ENCODE measurements at regions not wholly inside any gene's neighbourhood (a gene's known extent, or its start where the extent isn't known, plus 50 kb on each side); places are given as distances from the start of the nearest gene placed in this dataset.

DNA sequence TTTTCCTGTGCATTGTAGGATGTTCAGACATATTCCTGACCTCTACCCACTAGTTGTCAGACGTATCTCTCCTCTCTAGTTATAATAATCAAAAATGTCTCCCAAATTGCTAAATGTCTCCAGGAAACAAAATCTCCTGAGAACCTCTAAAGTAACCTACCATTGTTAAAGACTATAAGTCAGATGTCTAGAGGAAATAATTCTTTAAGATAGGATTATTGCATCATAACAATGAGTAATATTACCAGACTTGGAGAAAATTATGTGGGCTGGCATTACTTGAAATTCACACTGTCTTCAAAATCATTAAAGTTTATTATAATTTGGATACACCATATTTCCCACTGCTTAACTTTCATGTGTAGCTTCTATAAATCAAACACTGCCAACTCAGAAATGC is 643.0 kb upstream of the ADGRL2 start:
- H3F3A ChIP-seq (ENCODE audit: insufficient read depth), result no peaks in the 10 kb centered on the region
- DNase-seq, result peak; percentile 3
- H3K36me3 ChIP-seq (ENCODE audit: low read depth), result no peaks in the 10 kb centered on the region
- TF ChIP-seq EZH2 (IDR thresholded peaks at IDR 0.05; ENCODE audit: insufficient read depth, poor library complexity, severe bottlenecking) (no peak), EZH2phosphoT487 (IDR thresholded peaks at IDR 0.05; ENCODE audit: insufficient read depth, low read depth) (no peak)
- H3K4me2 ChIP-seq (ENCODE audit: unreplicated experiment), result no peak overlapping the region
- H3K4me3 ChIP-seq, result no peak overlapping the region
- H3K27me3 ChIP-seq (replicated peaks; ENCODE audit: insufficient read depth), result no peaks in the 10 kb centered on the region
- H2AFZ ChIP-seq, result no peak overlapping the region
- no peaks in the 10 kb centered on the region for H3K9me2 ChIP-seq (ENCODE audit: insufficient read depth)
- H3K79me2 ChIP-seq (ENCODE audit: insufficient read depth), result no peaks in the 10 kb centered on the region
- H3K9me3 ChIP-seq (ENCODE audit: low read depth), result no peaks in the 10 kb centered on the region
- no peak overlapping the region for H3K27ac ChIP-seq
- in situ Hi-C loops (cut with MboI), result no loop called here
- WGBS, 2 experiments (ENCODE audit: low coverage in 1 of 2, low lambda C conversion rate in 2 of 2, missing lambda C conversion rate in 2 of 2), result 9 to 15% methylated on average over 1 of the region's 1 CpG
- no peak overlapping the region for H3K9ac ChIP-seq
- H3K4me1 ChIP-seq (ENCODE audit: insufficient read depth), result no peaks in the 10 kb centered on the region
- no peaks in the 10 kb centered on the region for H4K20me1 ChIP-seq (ENCODE audit: insufficient read depth)

DNA sequence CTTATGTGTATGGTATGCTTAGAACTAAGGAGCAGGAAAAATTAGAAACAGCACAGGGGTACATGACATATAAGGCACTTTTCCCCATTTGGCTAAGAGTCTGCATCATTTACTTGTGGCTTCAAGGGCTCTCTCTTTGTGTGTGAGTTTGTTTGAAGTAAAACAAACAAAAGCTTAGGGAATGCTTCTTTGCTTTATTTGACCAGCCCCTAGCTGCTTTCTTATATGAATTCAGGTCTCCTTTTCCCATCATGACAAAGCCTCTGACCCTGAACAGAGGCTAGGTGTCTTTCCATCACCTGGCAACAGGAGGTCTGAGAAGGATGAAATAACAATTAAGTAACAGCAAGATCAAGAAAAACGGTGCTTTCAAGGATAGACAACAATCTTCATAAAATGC is 643.8 kb upstream of the ADGRL2 start:
- no peaks in the 10 kb centered on the region for H3F3A ChIP-seq (ENCODE audit: insufficient read depth)
- H3K4me3 ChIP-seq, result no peak overlapping the region
- no peaks in the 10 kb centered on the region for H3K9me3 ChIP-seq (ENCODE audit: low read depth)
- H3K9me2 ChIP-seq (ENCODE audit: insufficient read depth), result no peaks in the 10 kb centered on the region
- no peaks in the 10 kb centered on the region for H3K4me1 ChIP-seq (ENCODE audit: insufficient read depth)
- H4K20me1 ChIP-seq (ENCODE audit: insufficient read depth), result no peaks in the 10 kb centered on the region
- H3K79me2 ChIP-seq (ENCODE audit: insufficient read depth), result no peaks in the 10 kb centered on the region
- in situ Hi-C loops (cut with MboI), result no loop called here
- DNase-seq, result no peak
- no peak overlapping the region for H2AFZ ChIP-seq
- H3K27me3 ChIP-seq (replicated peaks; ENCODE audit: insufficient read depth), result no peaks in the 10 kb centered on the region
- no peaks in the 10 kb centered on the region for H3K36me3 ChIP-seq (ENCODE audit: low read depth)
- no peak overlapping the region for H3K9ac ChIP-seq
- 11 to 14% methylated on average over 1 of the region's 1 CpG for WGBS, 2 experiments (ENCODE audit: low coverage in 1 of 2, low lambda C conversion rate in 2 of 2, missing lambda C conversion rate in 2 of 2)
- no peak for TF ChIP-seq EZH2 (IDR thresholded peaks at IDR 0.05; ENCODE audit: insufficient read depth, poor library complexity, severe bottlenecking)
- no peak for TF ChIP-seq EZH2phosphoT487 (IDR thresholded peaks at IDR 0.05; ENCODE audit: insufficient read depth, low read depth)
- H3K27ac ChIP-seq, result no peak overlapping the region
- H3K4me2 ChIP-seq (ENCODE audit: unreplicated experiment), result no peak overlapping the region

DNA sequence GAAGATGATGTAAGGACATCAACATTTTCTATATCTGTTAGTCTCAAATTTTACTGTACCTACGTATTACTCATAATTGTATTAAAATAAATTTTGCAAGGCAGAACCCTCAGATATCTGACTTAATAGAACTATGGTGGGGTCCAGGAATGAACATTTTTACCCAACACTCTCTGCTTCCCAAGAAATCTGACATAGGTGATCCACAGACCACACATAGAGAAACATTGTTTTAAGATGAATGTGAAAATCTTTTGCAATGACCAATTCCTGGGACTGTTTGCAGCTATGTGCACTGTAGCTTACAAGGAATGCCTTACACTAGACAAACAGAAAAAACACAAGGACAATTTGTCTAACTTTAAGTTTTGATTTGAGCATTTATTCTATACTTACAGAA is 645.6 kb upstream of the ADGRL2 start:
- no peaks in the 10 kb centered on the region for H3F3A ChIP-seq (ENCODE audit: insufficient read depth)
- no peak overlapping the region for H2AFZ ChIP-seq
- no peak overlapping the region for H3K4me3 ChIP-seq
- H3K4me2 ChIP-seq (ENCODE audit: unreplicated experiment), result no peak overlapping the region
- WGBS, 2 experiments (ENCODE audit: low coverage in 1 of 2, low lambda C conversion rate in 2 of 2, missing lambda C conversion rate in 2 of 2), result 43 to 59% methylated on average over 1 of the region's 1 CpG
- no peak overlapping the region for H3K9ac ChIP-seq
- H3K9me2 ChIP-seq (ENCODE audit: insufficient read depth), result no peaks in the 10 kb centered on the region
- no peaks in the 10 kb centered on the region for H3K27me3 ChIP-seq (replicated peaks; ENCODE audit: insufficient read depth)
- H3K36me3 ChIP-seq (ENCODE audit: low read depth), result no peaks in the 10 kb centered on the region
- no peaks in the 10 kb centered on the region for H4K20me1 ChIP-seq (ENCODE audit: insufficient read depth)
- in situ Hi-C loops (cut with MboI), result no loop called here
- H3K4me1 ChIP-seq (ENCODE audit: insufficient read depth), result no peaks in the 10 kb centered on the region
- no peak overlapping the region for H3K27ac ChIP-seq
- H3K79me2 ChIP-seq (ENCODE audit: insufficient read depth), result no peaks in the 10 kb centered on the region
- TF ChIP-seq EZH2phosphoT487 (IDR thresholded peaks at IDR 0.05; ENCODE audit: insufficient read depth, low read depth) (no peak), EZH2 (IDR thresholded peaks at IDR 0.05; ENCODE audit: insufficient read depth, poor library complexity, severe bottlenecking) (no peak)
- no peaks in the 10 kb centered on the region for H3K9me3 ChIP-seq (ENCODE audit: low read depth)
- DNase-seq, result peak; percentile 8

DNA sequence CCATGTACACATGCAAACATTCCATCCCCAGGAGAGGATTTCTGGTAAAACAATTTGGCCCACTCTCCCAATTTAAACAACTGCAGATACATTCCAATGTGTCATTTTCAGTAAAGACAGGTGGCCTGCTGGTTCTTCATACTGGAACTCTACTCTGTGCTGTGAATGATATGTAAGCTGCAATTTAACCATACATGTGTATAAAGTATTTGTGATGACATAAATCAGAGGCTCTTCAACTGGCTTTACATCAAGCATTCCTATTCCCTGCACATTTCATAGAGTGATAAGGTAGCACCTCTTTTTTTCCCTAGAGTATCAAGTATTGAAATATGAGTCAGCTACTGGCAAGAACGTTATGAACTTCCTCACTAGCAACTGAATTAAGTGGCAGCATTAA is 649.5 kb upstream of the ADGRL2 start:
- 4 to 14% methylated on average over 1 of the region's 1 CpG for WGBS, 2 experiments (ENCODE audit: low coverage in 1 of 2, low lambda C conversion rate in 2 of 2, missing lambda C conversion rate in 2 of 2)
- H3K27ac ChIP-seq, result no peak overlapping the region

More for the DNA sequence above, 649.5 kb upstream of the ADGRL2 start:
- Histone ChIP-seq H3K4me3 (no peak overlapping the region), H3K9ac (no peak overlapping the region), H3K4me2 (ENCODE audit: unreplicated experiment) (no peak overlapping the region), H3K9me3 (ENCODE audit: low read depth) (no peaks in the 10 kb centered on the region), H2AFZ (no peak overlapping the region), H3K27me3 (replicated peaks; ENCODE audit: insufficient read depth) (no peaks in the 10 kb centered on the region), H3F3A (ENCODE audit: insufficient read depth) (no peaks in the 10 kb centered on the region), H3K4me1 (ENCODE audit: insufficient read depth) (no peaks in the 10 kb centered on the region), H3K79me2 (ENCODE audit: insufficient read depth) (no peaks in the 10 kb centered on the region), H3K36me3 (ENCODE audit: low read depth) (no peaks in the 10 kb centered on the region), H3K9me2 (ENCODE audit: insufficient read depth) (no peaks in the 10 kb centered on the region), H4K20me1 (ENCODE audit: insufficient read depth) (no peaks in the 10 kb centered on the region)
- no peak for DNase-seq
- TF ChIP-seq EZH2phosphoT487 (IDR thresholded peaks at IDR 0.05; ENCODE audit: insufficient read depth, low read depth) (no peak), EZH2 (IDR thresholded peaks at IDR 0.05; ENCODE audit: insufficient read depth, poor library complexity, severe bottlenecking) (no peak)
- in situ Hi-C loops (cut with MboI), result no loop called here

Measured in GM23248 (cell line).